22Rv1 (cell line): ENCODE measurements at regions not wholly inside any gene's neighbourhood (a gene's known extent, or its start where the extent isn't known, plus 50 kb on each side); places are given as distances from the start of the nearest gene placed in this dataset.

Experiments used
- CTCF ChIP-seq: fragments of 450-650 bp; IDR thresholded peaks from 2 replicates; pipeline ENCODE4 v1.5.1; 2017; ENCODE audit warnings: mild to moderate bottlenecking
- ZFX ChIP-seq: fragments of 450-650 bp; IDR thresholded peaks from 2 replicates; pipeline ENCODE4 v1.6.1; 2017; ENCODE audit warnings: antibody characterized with exemption, borderline replicate concordance

GRCh38 chr16:64534180-64534780, 587.6 kb downstream of the CDH11 start:
- no peak for TF ChIP-seq CTCF
- TF ChIP-seq ZFX, result no peak
